Activated CD8-positive, alpha-beta T cell treated with anti-CD3 and anti-CD28 coated beads for 36 hours (primary cell): ENCODE measurements at regions not wholly inside any gene's neighbourhood (a gene's known extent, or its start where the extent isn't known, plus 50 kb on each side); places are given as distances from the start of the nearest gene placed in this dataset.
"Not testable (repeated sequence)": the region's sequence is repeated elsewhere in the genome, so short reads cannot be mapped to it uniquely, and the experiment has no call there.

Experiments
- ATAC-seq: fragments of 200-7000 bp; cut with Tn5 transposase; one replicate; pipeline ENCODE4 v1.10.0; 2021; ENCODE audit warnings: mild to moderate bottlenecking, moderate library complexity
- CTCF ChIA-PET: fragments of 350-600 bp; sonication (Branson Sonifier 250); formaldehyde crosslinking; loops from one replicate; lab custom pipeline; 2021; ENCODE audit warnings: antibody characterized with exemption; lab: Charles Lee
- POLR2A ChIA-PET: fragments of 350-600 bp; sonication (Branson Sonifier 250); formaldehyde crosslinking; loops from one replicate; lab custom pipeline; 2021; ENCODE audit warnings: antibody characterized with exemption; lab: Charles Lee
- DNase-seq: peaks from one replicate; pipeline ENCODE4 v3.0.0-alpha.2; 2020
- H3K27ac Mint-ChIP-seq: one replicate; pipeline ENCODE4 v1.8.0; 2021; ENCODE audit warnings: mild to moderate bottlenecking, mixed read lengths
- H3K27me3 Mint-ChIP-seq: one replicate; pipeline ENCODE4 v1.8.0; 2021; ENCODE audit warnings: mixed read lengths
- H3K36me3 Mint-ChIP-seq: one replicate; pipeline ENCODE4 v1.8.0; 2021; ENCODE audit warnings: low read depth, mixed read lengths
- H3K4me1 Mint-ChIP-seq: one replicate; pipeline ENCODE4 v1.8.0; 2021; ENCODE audit warnings: low read depth, mixed read lengths
- H3K4me3 Mint-ChIP-seq: one replicate; pipeline ENCODE4 v1.8.0; 2021; ENCODE audit warnings: mild to moderate bottlenecking, moderate library complexity, mixed read lengths
- H3K9me3 Mint-ChIP-seq: one replicate; pipeline ENCODE4 v1.8.0; 2021; ENCODE audit warnings: mixed read lengths
- CTCF ChIP-seq: fragments of 200-600 bp; IDR thresholded peaks from one replicate; pipeline ENCODE4 v1.8.0; 2022; ENCODE audit warnings: antibody characterized with exemption, mild to moderate bottlenecking
- intact Hi-C: fragments of 100-400 bp; cut with micrococcal nuclease; formaldehyde crosslinking; loops from one replicate; pipeline ENCODE4 v1.10.0; 2022

- no peaks in the 10 kb centered on the region for H3K27me3 Mint-ChIP-seq
- TF ChIP-seq CTCF: no peak
- POLR2A ChIA-PET: no interaction called here
- no peaks in the 10 kb centered on the region for H3K36me3 Mint-ChIP-seq
- H3K9me3 Mint-ChIP-seq: no peaks in the 10 kb centered on the region
- ATAC-seq: no peak
- CTCF ChIA-PET: interaction anchor here (0.9 kb wide), 1 partner anchor 12 kb away, joined by 3 read pairs; no protein-coding TSS in a partner anchor
- no peaks in the 10 kb centered on the region for H3K4me1 Mint-ChIP-seq
- H3K27ac Mint-ChIP-seq: no peak overlapping the region
- H3K4me3 Mint-ChIP-seq: no peak overlapping the region
- no peak for DNase-seq
- intact Hi-C loops: no loop called here
These were observed 97.2 kb upstream of the FRG1 start for GRCh38 chr4:189843413-189844009.

GRCh38 chr4:189845145-189845846, 95.4 kb upstream of the FRG1 start:
- no peak for TF ChIP-seq CTCF
- CTCF ChIA-PET: no interaction called here

GRCh38 chr4:189846094-189846493, 94.6 kb upstream of the FRG1 start:
- CTCF ChIA-PET, POLR2A ChIA-PET, H3K4me1 Mint-ChIP-seq, ATAC-seq, H3K27me3 Mint-ChIP-seq, H3K36me3 Mint-ChIP-seq, DNase-seq, H3K4me3 Mint-ChIP-seq, intact Hi-C loops, H3K9me3 Mint-ChIP-seq, H3K27ac Mint-ChIP-seq: not testable (repeated sequence)

More at GRCh38 chr4:189845145-189845846, 95.4 kb upstream of the FRG1 start:
- no peaks in the 10 kb centered on the region for H3K36me3 Mint-ChIP-seq
- DNase-seq: no peak
- no peak overlapping the region for H3K27ac Mint-ChIP-seq
- ATAC-seq: no peak
- no peak overlapping the region for H3K4me3 Mint-ChIP-seq
- POLR2A ChIA-PET: no interaction called here
- H3K27me3 Mint-ChIP-seq: no peaks in the 10 kb centered on the region
- no peaks in the 10 kb centered on the region for H3K9me3 Mint-ChIP-seq
- H3K4me1 Mint-ChIP-seq: no peaks in the 10 kb centered on the region
- intact Hi-C loops: no loop called here

GRCh38 chr4:189846608-189847007, 94.1 kb upstream of the FRG1 start:
- H3K27ac Mint-ChIP-seq, intact Hi-C loops, H3K4me3 Mint-ChIP-seq, H3K4me1 Mint-ChIP-seq, ATAC-seq, H3K27me3 Mint-ChIP-seq, DNase-seq, CTCF ChIA-PET, H3K9me3 Mint-ChIP-seq, POLR2A ChIA-PET, H3K36me3 Mint-ChIP-seq: not testable (repeated sequence)

- H3K4me1 Mint-ChIP-seq, ATAC-seq, H3K36me3 Mint-ChIP-seq, POLR2A ChIA-PET, H3K9me3 Mint-ChIP-seq, intact Hi-C loops, H3K27me3 Mint-ChIP-seq, CTCF ChIA-PET, DNase-seq, H3K4me3 Mint-ChIP-seq, H3K27ac Mint-ChIP-seq: not testable (repeated sequence)
These were observed 92.0 kb upstream of the FRG1 start for GRCh38 chr4:189848672-189849071.

GRCh38 chr4:189850239-189850856, 90.3 kb upstream of the FRG1 start:
- TF ChIP-seq CTCF: no peak
- DNase-seq: no peak
- ChIA-PET CTCF (no interaction called here), POLR2A (no interaction called here)
- intact Hi-C loops: no loop called here
- H3K4me1 Mint-ChIP-seq: no peaks in the 10 kb centered on the region
- peaks cover 2% of the 10 kb centered on the region for H3K9me3 Mint-ChIP-seq
- no peaks in the 10 kb centered on the region for H3K27me3 Mint-ChIP-seq
- H3K27ac Mint-ChIP-seq: no peak overlapping the region
- peaks cover 2% of the 10 kb centered on the region for H3K36me3 Mint-ChIP-seq
- no peak overlapping the region for H3K4me3 Mint-ChIP-seq
- ATAC-seq: no peak
